RWPE1 (cell line): ENCODE measurements at regions not wholly inside any gene's neighbourhood (a gene's known extent, or its start where the extent isn't known, plus 50 kb on each side); places are given as distances from the start of the nearest gene placed in this dataset.
"Not testable (repeated sequence)": the region's sequence is repeated elsewhere in the genome, so short reads cannot be mapped to it uniquely, and the experiment has no call there.

Source experiments
- CTCF ChIA-PET: fragments of 350-600 bp; sonication (Branson Sonifier 250); formaldehyde crosslinking; extraction: SDS; loops from one replicate; lab custom pipeline; 2021; lab: Yijun Ruan, JAX
- POLR2A ChIA-PET: fragments of 400-600 bp; formaldehyde crosslinking; extraction: SDS; loops from one replicate; lab custom pipeline; 2020; ENCODE audit warnings: antibody characterized with exemption; ENCODE audit not compliant: low non-redundant PET; lab: Yijun Ruan, JAX
- DNase-seq: peaks from one replicate; pipeline ENCODE4 v3.0.0; 2012; ENCODE audit warnings: low spot score
- H3K27ac ChIP-seq: fragments of 450-650 bp; 2 replicates; pipeline ENCODE4 v1.5.1; 2017
- TF ChIP-seq, protein P1 (sequence below): fragments of 450-650 bp; conservative IDR thresholded peaks from 2 replicates; pipeline ENCODE4 v1.5.1; 2017; ENCODE audit warnings: low read depth, mild to moderate bottlenecking

DNA sequence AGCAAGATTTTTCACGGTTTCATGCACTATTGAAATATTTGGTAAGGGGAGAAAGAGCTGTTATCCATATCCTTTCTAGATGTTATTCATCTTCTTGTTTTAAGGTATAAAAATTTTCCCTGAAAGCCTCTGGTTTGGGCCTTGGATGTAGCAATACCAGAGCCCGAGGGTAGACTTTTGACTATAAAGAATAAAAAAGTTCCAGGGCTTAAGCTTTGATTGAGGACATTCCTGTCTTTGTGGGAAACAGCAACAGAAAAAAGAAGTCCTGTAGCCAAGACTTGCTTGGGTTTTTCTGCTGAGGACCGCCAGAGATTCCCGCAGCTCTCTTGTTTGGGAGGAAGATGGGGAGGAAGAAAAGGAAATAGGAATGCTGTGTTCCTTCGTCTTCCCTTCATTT, 440.0 kb upstream of the WWC1 start:
- ChIA-PET CTCF (interaction anchor here (0.6 kb wide), 1 partner anchor 523 kb away, joined by 3 read pairs; no protein-coding TSS in a partner anchor), POLR2A (no interaction called here)
- no peak for DNase-seq
- no peak overlapping the region for H3K27ac ChIP-seq
- TF ChIP-seq, protein P1, sequence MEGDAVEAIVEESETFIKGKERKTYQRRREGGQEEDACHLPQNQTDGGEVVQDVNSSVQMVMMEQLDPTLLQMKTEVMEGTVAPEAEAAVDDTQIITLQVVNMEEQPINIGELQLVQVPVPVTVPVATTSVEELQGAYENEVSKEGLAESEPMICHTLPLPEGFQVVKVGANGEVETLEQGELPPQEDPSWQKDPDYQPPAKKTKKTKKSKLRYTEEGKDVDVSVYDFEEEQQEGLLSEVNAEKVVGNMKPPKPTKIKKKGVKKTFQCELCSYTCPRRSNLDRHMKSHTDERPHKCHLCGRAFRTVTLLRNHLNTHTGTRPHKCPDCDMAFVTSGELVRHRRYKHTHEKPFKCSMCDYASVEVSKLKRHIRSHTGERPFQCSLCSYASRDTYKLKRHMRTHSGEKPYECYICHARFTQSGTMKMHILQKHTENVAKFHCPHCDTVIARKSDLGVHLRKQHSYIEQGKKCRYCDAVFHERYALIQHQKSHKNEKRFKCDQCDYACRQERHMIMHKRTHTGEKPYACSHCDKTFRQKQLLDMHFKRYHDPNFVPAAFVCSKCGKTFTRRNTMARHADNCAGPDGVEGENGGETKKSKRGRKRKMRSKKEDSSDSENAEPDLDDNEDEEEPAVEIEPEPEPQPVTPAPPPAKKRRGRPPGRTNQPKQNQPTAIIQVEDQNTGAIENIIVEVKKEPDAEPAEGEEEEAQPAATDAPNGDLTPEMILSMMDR, result no peak

DNA sequence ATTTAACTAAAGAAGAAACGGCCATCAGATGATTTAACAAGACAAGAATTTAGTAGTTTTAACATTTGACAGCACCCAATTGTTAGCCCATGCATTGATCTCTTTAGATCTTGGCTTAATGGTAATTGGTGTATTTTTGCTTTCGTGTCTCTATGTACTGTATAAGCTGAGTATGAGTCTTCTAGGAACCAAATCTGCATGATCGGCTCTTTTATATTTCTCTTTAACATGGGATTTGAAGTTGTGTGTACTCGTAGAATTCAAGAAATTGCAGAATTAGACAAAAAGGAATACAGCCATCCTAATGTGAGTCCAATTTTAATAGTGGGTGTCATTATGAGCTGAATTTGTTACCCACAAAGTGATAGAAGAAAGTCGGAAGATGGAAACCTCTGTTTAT, 438.9 kb upstream of the WWC1 start:
- ChIA-PET CTCF (no interaction called here), POLR2A (no interaction called here)
- DNase-seq, result no peak
- no peak overlapping the region for H3K27ac ChIP-seq
- TF ChIP-seq, protein P1, result no peak

DNA sequence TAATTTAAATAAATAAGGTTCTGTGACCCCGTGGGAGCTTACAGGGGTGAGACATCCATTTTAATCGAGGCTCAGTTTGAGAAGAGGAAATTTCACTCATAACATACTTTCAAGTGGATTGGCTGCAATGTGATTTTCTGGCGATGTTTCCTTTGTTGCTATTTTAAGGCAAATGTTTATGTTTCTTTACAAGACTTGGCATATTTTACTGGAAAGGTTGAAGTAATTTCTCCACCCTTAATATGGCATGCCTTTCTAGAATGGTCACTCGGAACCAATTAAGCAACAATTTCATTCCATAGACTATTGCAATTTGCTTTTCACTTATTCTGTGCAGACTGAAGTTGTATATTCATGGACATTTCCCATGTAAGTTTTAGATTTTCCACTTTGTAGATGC, 438.0 kb upstream of the WWC1 start:
- ChIA-PET CTCF (no interaction called here), POLR2A (no interaction called here)
- DNase-seq, result no peak
- TF ChIP-seq, protein P1, result no peak
- H3K27ac ChIP-seq, result no peak overlapping the region

DNA sequence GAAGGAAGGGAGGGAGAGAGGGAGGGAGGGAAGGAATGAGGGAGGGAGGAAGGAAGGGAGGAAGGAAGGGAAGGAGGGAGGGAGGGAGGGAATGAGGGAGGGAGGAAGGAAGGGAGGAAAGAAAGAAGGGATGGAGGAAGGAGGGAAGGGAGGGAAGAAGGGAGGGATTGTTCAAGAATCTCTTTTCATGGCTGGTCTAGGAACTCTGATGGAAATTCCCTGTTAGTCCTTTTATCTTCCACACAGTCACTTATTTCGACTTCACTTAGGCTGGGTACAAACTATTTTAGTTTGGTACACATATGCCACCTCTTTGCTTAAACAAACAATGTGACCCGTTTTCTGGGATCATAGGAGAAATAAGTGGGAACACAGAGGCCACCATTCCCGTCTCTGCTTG, 435.6 kb upstream of the WWC1 start:
- CTCF ChIA-PET, result no interaction called here

DNA sequence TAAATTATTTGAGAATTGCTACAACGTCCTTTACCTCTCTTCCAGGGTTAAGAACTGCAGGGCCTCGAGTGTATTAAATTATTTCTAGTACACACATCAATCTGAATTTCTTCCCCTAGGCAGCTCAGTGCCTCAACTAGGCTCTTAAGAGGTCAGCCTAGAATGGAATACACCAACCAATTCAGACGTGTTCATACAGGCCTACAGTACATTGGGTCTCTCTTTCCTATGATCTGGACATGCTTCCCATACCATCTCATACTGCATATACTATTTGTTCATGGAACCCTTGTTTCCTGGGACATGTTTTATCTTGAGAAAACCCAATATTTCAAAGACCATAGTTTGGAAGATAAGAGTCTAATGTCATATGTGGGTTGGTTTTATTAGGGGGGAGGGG, 434.1 kb upstream of the WWC1 start:
- ChIA-PET POLR2A (no interaction called here), CTCF (interaction anchor here (0.6 kb wide), 1 partner anchor 13 kb away, joined by 3 read pairs; no protein-coding TSS in a partner anchor)
- no peak overlapping the region for H3K27ac ChIP-seq
- TF ChIP-seq, protein P1, result no peak
- DNase-seq, result no peak

More for the DNA sequence above, 435.6 kb upstream of the WWC1 start:
- POLR2A ChIA-PET, result no interaction called here
- H3K27ac ChIP-seq, result no peak overlapping the region
- no peak for DNase-seq
- TF ChIP-seq, protein P1, result no peak

DNA sequence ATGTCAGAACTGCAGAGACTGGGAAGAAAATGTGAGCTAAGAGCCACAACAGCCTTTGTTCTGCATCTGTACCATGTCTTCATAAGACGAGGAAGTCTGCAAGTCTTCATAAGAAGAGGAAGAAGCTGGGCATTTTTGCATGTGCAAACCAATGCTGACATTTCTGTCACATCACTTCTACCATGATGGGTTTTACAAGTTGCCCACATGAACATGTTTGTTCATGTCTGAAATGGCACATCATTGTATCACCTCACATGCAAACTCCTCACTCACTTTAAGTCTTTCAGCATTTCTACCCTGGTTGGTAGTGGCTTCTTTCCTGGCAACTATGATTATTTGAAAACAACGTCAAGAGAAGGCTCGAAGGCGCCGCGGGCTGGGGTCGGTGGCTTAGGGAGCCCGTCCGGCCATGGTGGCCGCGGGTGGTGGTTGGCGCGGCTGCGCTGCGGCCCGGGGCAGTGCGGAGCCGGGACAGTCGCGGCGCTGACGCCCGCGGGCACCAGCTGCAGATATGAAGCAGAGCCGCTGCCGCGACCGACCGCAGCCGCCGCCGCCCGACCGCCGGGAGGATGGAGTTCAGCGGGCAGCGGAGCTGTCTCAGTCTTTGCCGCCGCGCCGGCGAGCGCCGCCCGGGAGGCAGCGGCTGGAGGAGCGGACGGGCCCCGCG, 433.1 kb upstream of the WWC1 start:
- H3K27ac ChIP-seq, DNase-seq, POLR2A ChIA-PET, CTCF ChIA-PET: not testable (repeated sequence)
